Common myeloid progenitor, CD34-positive (primary cell): ENCODE measurements at regions not wholly inside any gene's neighbourhood (a gene's known extent, or its start where the extent isn't known, plus 50 kb on each side); places are given as distances from the start of the nearest gene placed in this dataset.

ENCODE experiments used
- CTCF ChIA-PET: fragments of 350-600 bp; sonication (Branson Sonifier 250); formaldehyde crosslinking; loops from one replicate; lab custom pipeline; 2021; ENCODE audit warnings: antibody characterized with exemption; lab: Charles Lee
- POLR2A ChIA-PET: fragments of 350-600 bp; sonication (Branson Sonifier 250); formaldehyde crosslinking; loops from one replicate; lab custom pipeline; 2021; ENCODE audit warnings: antibody characterized with exemption; lab: Charles Lee
- DNase-seq, 3 donors: peaks; one replicate each; pipeline versions ENCODE4 v3.0.0 to v3.0.0-alpha.2; 2013
- H3K27ac ChIP-seq, 2 experiments: 1 replicate in 1 of 2; 2 replicates in 1 of 2; pipeline ENCODE4 v1.7.0; 2013; ENCODE audit warnings: inconsistent platforms in 2 of 2, low read length in 2 of 2, mild to moderate bottlenecking in 2 of 2, low read depth in 1 of 2, moderate library complexity in 1 of 2; ENCODE audit not compliant: severe bottlenecking in 2 of 2, insufficient read depth in 1 of 2, poor library complexity in 1 of 2
- H3K27me3 ChIP-seq, 5 experiments: replicated peaks in 2 of 5; 1 replicate in 3 of 5; 2 replicates in 2 of 5; pipeline versions ENCODE4 v1.6.1 to v1.7.0; 2013; ENCODE audit warnings: low read length in 4 of 5, mild to moderate bottlenecking in 2 of 5, moderate library complexity in 2 of 5, inconsistent platforms in 1 of 5; ENCODE audit not compliant: insufficient read depth in 5 of 5, control insufficient read depth in 4 of 5
- H3K36me3 ChIP-seq, 4 experiments: 1 replicate in 2 of 4; 2 replicates in 2 of 4; pipeline versions ENCODE4 v1.6.1 to v1.7.0; 2013; ENCODE audit warnings: low read length in 3 of 4, control low read depth in 1 of 4, mild to moderate bottlenecking in 1 of 4; ENCODE audit not compliant: control insufficient read depth in 4 of 4, insufficient read depth in 4 of 4
- H3K4me1 ChIP-seq, 4 experiments: 1 replicate in 3 of 4; 2 replicates in 1 of 4; pipeline versions ENCODE4 v1.6.1 to v1.7.1; 2013; ENCODE audit warnings: low read length in 3 of 4, mild to moderate bottlenecking in 3 of 4, control low read depth in 1 of 4, inconsistent platforms in 1 of 4, moderate library complexity in 1 of 4; ENCODE audit not compliant: control insufficient read depth in 4 of 4, insufficient read depth in 4 of 4; ENCODE audit errors: control extremely low read depth in 1 of 4
- H3K4me3 ChIP-seq, 7 experiments: 1 replicate in 4 of 7; 2 replicates in 3 of 7; pipeline versions ENCODE4 v1.5.1 to v1.7.0; 2013; ENCODE audit warnings: mild to moderate bottlenecking in 7 of 7, low read length in 6 of 7, moderate library complexity in 6 of 7, inconsistent platforms in 2 of 7, low read depth in 2 of 7, control low read depth in 1 of 7; ENCODE audit not compliant: insufficient read depth in 4 of 7, control insufficient read depth in 1 of 7; ENCODE audit errors: extremely low read depth in 1 of 7
- H3K9me3 ChIP-seq, 5 experiments: 1 replicate in 4 of 5; 2 replicates in 1 of 5; pipeline versions ENCODE4 v1.6.1 to v1.7.1; 2013; ENCODE audit warnings: low read length in 4 of 5, mild to moderate bottlenecking in 2 of 5, inconsistent platforms in 1 of 5, low read depth in 1 of 5, moderate library complexity in 1 of 5; ENCODE audit not compliant: control insufficient read depth in 4 of 5, insufficient read depth in 2 of 5; ENCODE audit errors: control extremely low read depth in 1 of 5
- WGBS: methylation state at CpG from one replicate; pipeline ENCODE4 v1.1.5; 2013; ENCODE audit not compliant: insufficient coverage; 5-methylcytosine and 5-hydroxymethylcytosine counted together

- Histone ChIP-seq H3K9me3 (peaks cover 0 to 13% (median 5%) of the 10 kb centered on the region in 5 experiments), H3K4me3 (no peak overlapping the region), H3K27ac (no peak overlapping the region), H3K4me1 (no peaks in the 10 kb centered on the region), H3K27me3 (no peaks in the 10 kb centered on the region), H3K36me3 (no peaks in the 10 kb centered on the region)
- ChIA-PET CTCF (no interaction called here), POLR2A (no interaction called here)
- DNase-seq = no peak
- WGBS = 100% methylated on average over 1 of the region's 1 CpG
These were observed 50.5 kb upstream of the GRIN2A start for GRCh38 chr16:10232757-10233156.

GRCh38 chr16:10239640-10240039, 57.4 kb upstream of the GRIN2A start:
- Histone ChIP-seq H3K4me1 (peaks cover 0 to 10% (median 0%) of the 10 kb centered on the region in 4 experiments), H3K9me3 (no peaks in the 10 kb centered on the region), H3K36me3 (no peaks in the 10 kb centered on the region), H3K4me3 (no peak overlapping the region), H3K27ac (no peak overlapping the region), H3K27me3 (peaks cover 0 to 2% (median 0%) of the 10 kb centered on the region in 5 experiments)
- ChIA-PET POLR2A (no interaction called here), CTCF (no interaction called here)
- 95% methylated on average over 4 of the region's 8 CpGs for WGBS
- no peak for DNase-seq

- peak in 1 of 3 donors; percentile 10 for DNase-seq
- 100% methylated on average over 5 of the region's 7 CpGs for WGBS
- H3K36me3 ChIP-seq = no peaks in the 10 kb centered on the region
- H3K4me1 ChIP-seq = peaks cover 0 to 10% (median 0%) of the 10 kb centered on the region in 4 experiments
- no peaks in the 10 kb centered on the region for H3K9me3 ChIP-seq
- no peak overlapping the region for H3K27ac ChIP-seq
- POLR2A ChIA-PET = no interaction called here
- peaks cover 0 to 2% (median 0%) of the 10 kb centered on the region in 5 experiments for H3K27me3 ChIP-seq
- no peak overlapping the region for H3K4me3 ChIP-seq
- CTCF ChIA-PET = no interaction called here
These were observed 58.8 kb upstream of the GRIN2A start for GRCh38 chr16:10240854-10241613.

- H3K27ac ChIP-seq = no peak overlapping the region
- DNase-seq = no peak
- no peak overlapping the region for H3K4me3 ChIP-seq
- WGBS = 69% methylated on average over 2 of the region's 2 CpGs
- ChIA-PET POLR2A (no interaction called here), CTCF (no interaction called here)
- peaks cover 0 to 2% (median 0%) of the 10 kb centered on the region in 5 experiments for H3K27me3 ChIP-seq
- H3K4me1 ChIP-seq = peaks cover 0 to 10% (median 0%) of the 10 kb centered on the region in 4 experiments
- H3K9me3 ChIP-seq = no peaks in the 10 kb centered on the region
- H3K36me3 ChIP-seq = no peaks in the 10 kb centered on the region
These were observed 59.9 kb upstream of the GRIN2A start for GRCh38 chr16:10242097-10242496.

- Histone ChIP-seq H3K27me3 (peaks cover 0 to 2% (median 0%) of the 10 kb centered on the region in 5 experiments), H3K27ac (no peak overlapping the region), H3K9me3 (no peaks in the 10 kb centered on the region), H3K36me3 (no peaks in the 10 kb centered on the region), H3K4me3 (no peak overlapping the region), H3K4me1 (peaks cover 0 to 10% (median 0%) of the 10 kb centered on the region in 4 experiments)
- WGBS = 53% methylated on average over 4 of the region's 6 CpGs
- ChIA-PET POLR2A (interaction anchor here (0.5 kb wide), 1 partner anchor 267 kb away, joined by 3 read pairs; no protein-coding TSS in a partner anchor), CTCF (no interaction called here)
- DNase-seq = peak in 2 of 3 donors; percentile 52 to 63
These were observed 60.7 kb upstream of the GRIN2A start for GRCh38 chr16:10242916-10243315.

- 89% methylated on average over 7 of the region's 10 CpGs for WGBS
- ChIA-PET POLR2A (no interaction called here), CTCF (no interaction called here)
- Histone ChIP-seq H3K36me3 (no peaks in the 10 kb centered on the region), H3K4me1 (peaks cover 0 to 10% (median 0%) of the 10 kb centered on the region in 4 experiments), H3K27me3 (no peaks in the 10 kb centered on the region), H3K27ac (no peak overlapping the region), H3K4me3 (no peak overlapping the region), H3K9me3 (no peaks in the 10 kb centered on the region)
- no peak for DNase-seq
These were observed 62.8 kb upstream of the GRIN2A start for GRCh38 chr16:10245002-10245401.

- no peaks in the 10 kb centered on the region for H3K27me3 ChIP-seq
- WGBS = 75% methylated on average over 11 of the region's 12 CpGs
- no peak overlapping the region for H3K4me3 ChIP-seq
- no peak overlapping the region for H3K27ac ChIP-seq
- H3K9me3 ChIP-seq = no peaks in the 10 kb centered on the region
- H3K4me1 ChIP-seq = no peaks in the 10 kb centered on the region
- CTCF ChIA-PET = no interaction called here
- H3K36me3 ChIP-seq = no peaks in the 10 kb centered on the region
- POLR2A ChIA-PET = no interaction called here
- no peak for DNase-seq
These were observed 68.1 kb upstream of the GRIN2A start for GRCh38 chr16:10250137-10250828.
